Ascending aorta (tissue), 2 donors: ENCODE measurements at regions not wholly inside any gene's neighbourhood (a gene's known extent, or its start where the extent isn't known, plus 50 kb on each side); places are given as distances from the start of the nearest gene placed in this dataset.

Source experiments
- DNase-seq, 2 donors: peaks; one replicate each; pipeline ENCODE4 v3.0.0-alpha.2; 2019; ENCODE audit warnings: low spot score in 2 of 2
- H3K27ac ChIP-seq, 2 donors: fragments of 200-600 bp; sonication (generic); one replicate each; pipeline ENCODE4 v1.5.1; 2016 to 2017; ENCODE audit warnings: mild to moderate bottlenecking in 1 of 2
- H3K27me3 ChIP-seq: fragments of 200-600 bp; sonication (generic); one replicate; pipeline ENCODE4 v1.5.1; 2017
- H3K36me3 ChIP-seq, 2 donors: fragments of 200-600 bp; sonication (generic); one replicate each; pipeline ENCODE4 v1.5.1; 2016
- H3K4me1 ChIP-seq, 2 donors: fragments of 200-600 bp; sonication (generic); one replicate each; pipeline ENCODE4 v1.5.1; 2016 to 2017; ENCODE audit warnings: mild to moderate bottlenecking in 1 of 2
- H3K4me3 ChIP-seq, 2 donors: fragments of 200-600 bp; sonication (generic); one replicate each; pipeline ENCODE4 v1.5.1; 2016 to 2017; ENCODE audit warnings: mild to moderate bottlenecking in 1 of 2
- H3K9me3 ChIP-seq, 2 donors: fragments of 200-600 bp; sonication (generic); one replicate each; pipeline ENCODE4 v1.5.1; 2016
- CTCF ChIP-seq, 3 experiments: fragments of 200-600 bp in 2 of 3; fragments of 450-650 bp in 1 of 3; sonication (generic) in 2 of 3; IDR thresholded peaks; one replicate each; pipeline ENCODE4 v1.5.1; 2016 to 2019; ENCODE audit warnings: antibody characterized with exemption in 3 of 3, mild to moderate bottlenecking in 1 of 3, moderate library complexity in 1 of 3
- intact Hi-C: fragments of 100-400 bp; cut with DNase I; formaldehyde crosslinking; loops from one replicate; pipeline ENCODE4 v1.15.1; 2023

- H3K4me3 ChIP-seq: no peak overlapping the region
- H3K27me3 ChIP-seq: no peaks in the 10 kb centered on the region
- H3K36me3 ChIP-seq: no peaks in the 10 kb centered on the region
- intact Hi-C loops: no loop called here
- H3K9me3 ChIP-seq: no peaks in the 10 kb centered on the region
- no peak for TF ChIP-seq CTCF (IDR thresholded peaks at IDR 0.05)
- H3K27ac ChIP-seq: no peak overlapping the region
- DNase-seq: no peak
- H3K4me1 ChIP-seq: no peaks in the 10 kb centered on the region
These were observed 435.1 kb upstream of the MARCKS start for GRCh38 chr6:113421997-113422396.

GRCh38 chr6:113423956-113424355 lies 433.2 kb upstream of the MARCKS start:
- H3K4me1 ChIP-seq: no peaks in the 10 kb centered on the region
- no peaks in the 10 kb centered on the region for H3K27me3 ChIP-seq
- H3K36me3 ChIP-seq: no peaks in the 10 kb centered on the region
- intact Hi-C loops: no loop called here
- no peak overlapping the region for H3K4me3 ChIP-seq
- no peak overlapping the region for H3K27ac ChIP-seq
- DNase-seq: no peak
- no peaks in the 10 kb centered on the region for H3K9me3 ChIP-seq
- no peak for TF ChIP-seq CTCF (IDR thresholded peaks at IDR 0.05)

GRCh38 chr6:113425977-113426660 lies 431.0 kb upstream of the MARCKS start:
- intact Hi-C loops: no loop called here
- no peak overlapping the region for H3K27ac ChIP-seq
- DNase-seq: no peak
- H3K9me3 ChIP-seq: no peaks in the 10 kb centered on the region
- no peaks in the 10 kb centered on the region for H3K4me1 ChIP-seq
- no peak overlapping the region for H3K4me3 ChIP-seq
- no peaks in the 10 kb centered on the region for H3K27me3 ChIP-seq
- no peaks in the 10 kb centered on the region for H3K36me3 ChIP-seq
- TF ChIP-seq CTCF (IDR thresholded peaks at IDR 0.05): no peak

- Histone ChIP-seq H3K9me3 (no peaks in the 10 kb centered on the region), H3K27me3 (no peaks in the 10 kb centered on the region), H3K4me1 (no peaks in the 10 kb centered on the region), H3K27ac (no peak overlapping the region), H3K36me3 (no peaks in the 10 kb centered on the region), H3K4me3 (no peak overlapping the region)
- no peak for DNase-seq
- intact Hi-C loops: no loop called here
- no peak for TF ChIP-seq CTCF (IDR thresholded peaks at IDR 0.05)
These were observed 429.5 kb upstream of the MARCKS start for GRCh38 chr6:113427617-113428016.

GRCh38 chr6:113428702-113429101 lies 428.4 kb upstream of the MARCKS start:
- no peak overlapping the region for H3K27ac ChIP-seq
- H3K27me3 ChIP-seq: no peaks in the 10 kb centered on the region
- TF ChIP-seq CTCF (IDR thresholded peaks at IDR 0.05): no peak
- DNase-seq: no peak
- H3K9me3 ChIP-seq: no peaks in the 10 kb centered on the region
- peaks cover 0 to 3% of the 10 kb centered on the region in 2 donors for H3K4me1 ChIP-seq
- H3K36me3 ChIP-seq: no peaks in the 10 kb centered on the region
- H3K4me3 ChIP-seq: no peak overlapping the region
- intact Hi-C loops: no loop called here
